HG03457 (cell line): ENCODE measurements at regions not wholly inside any gene's neighbourhood (a gene's known extent, or its start where the extent isn't known, plus 50 kb on each side); places are given as distances from the start of the nearest gene placed in this dataset.
"Not testable (repeated sequence)": the region's sequence is repeated elsewhere in the genome, so short reads cannot be mapped to it uniquely, and the experiment has no call there.

Experiments used
- ATAC-seq: cut with Tn5 transposase; IDR thresholded peaks from one replicate; pipeline ENCODE4 v1.9.1; 2021; ENCODE audit warnings: moderate number of reproducible peaks; ENCODE audit not compliant: unreplicated experiment

DNA sequence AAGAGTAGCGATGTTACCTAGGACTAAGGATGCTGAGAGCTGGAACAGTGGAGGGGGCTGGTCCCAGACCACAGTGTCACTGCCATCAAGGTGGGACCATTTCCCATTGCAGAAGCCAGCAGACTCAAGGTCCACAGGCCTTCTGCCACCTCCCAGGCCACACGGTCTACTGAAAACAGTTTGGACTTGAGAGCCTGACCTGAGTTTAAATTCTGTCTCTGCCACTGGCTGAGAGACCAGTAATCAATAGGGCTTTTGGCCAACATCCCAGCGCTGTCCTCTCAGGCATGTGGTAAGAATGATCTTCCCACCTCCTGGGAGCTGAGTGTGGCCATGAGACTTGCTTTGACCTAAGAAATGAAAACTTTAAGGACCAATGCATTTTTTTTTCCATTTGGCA is 331.4 kb upstream of the CDH5 start:
- ATAC-seq, result no peak

- ATAC-seq, result no peak
Measured at GRCh38 chr16:66032841-66033240, 333.6 kb upstream of the CDH5 start.

GRCh38 chr16:66030036-66030435 is 336.5 kb upstream of the CDH5 start:
- no peak for ATAC-seq

- no peak for ATAC-seq
Measured at GRCh38 chr16:66028510-66029216, 337.8 kb upstream of the CDH5 start.

GRCh38 chr16:66026787-66027330 is 339.6 kb upstream of the CDH5 start:
- no peak for ATAC-seq

GRCh38 chr16:66026211-66026610 is 340.3 kb upstream of the CDH5 start:
- ATAC-seq, result no peak

- no peak for ATAC-seq
Measured at GRCh38 chr16:66025751-66026150, 340.7 kb upstream of the CDH5 start.

GRCh38 chr16:66024567-66024966 is 341.9 kb upstream of the CDH5 start:
- not testable (repeated sequence) for ATAC-seq

DNA sequence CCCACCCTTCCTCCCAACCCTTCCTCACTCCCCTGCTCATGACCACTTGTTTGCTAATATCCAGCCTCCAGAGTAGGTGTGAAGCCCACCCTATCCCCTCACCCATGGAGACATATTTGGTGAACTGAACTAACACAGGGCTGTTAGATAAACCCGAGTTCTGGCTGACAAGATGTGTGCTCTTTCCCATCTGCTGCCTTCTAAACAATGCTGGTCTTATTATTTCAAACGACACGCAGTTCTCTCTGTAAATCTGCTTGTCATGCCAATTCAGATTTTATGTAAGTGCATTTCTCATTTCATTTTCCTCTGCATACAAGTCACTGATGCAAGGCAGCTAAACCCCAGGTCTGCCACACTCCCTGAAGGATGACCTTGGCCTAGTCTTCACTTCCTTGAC is 343.0 kb upstream of the CDH5 start:
- ATAC-seq, result no peak

- no peak for ATAC-seq
Measured at GRCh38 chr16:66020642-66021041, 345.8 kb upstream of the CDH5 start.

DNA sequence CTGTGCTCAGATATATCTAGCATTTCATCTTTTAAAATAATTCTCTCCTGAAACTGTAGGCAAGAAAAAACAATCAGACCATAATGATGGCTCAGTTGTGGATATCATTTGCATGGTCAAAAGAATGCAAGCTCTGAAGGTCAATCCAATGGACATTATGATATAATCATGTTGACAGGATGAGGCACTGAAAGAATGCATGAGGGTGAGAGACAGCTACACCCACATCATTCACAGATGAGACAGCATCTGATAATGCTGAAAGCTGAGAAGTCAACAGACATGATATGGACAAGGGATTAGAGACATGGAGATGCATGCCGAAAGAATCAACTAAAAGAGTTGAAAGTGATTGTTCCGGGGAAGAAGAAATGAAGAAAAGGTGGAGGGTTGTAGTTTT is 346.4 kb upstream of the CDH5 start:
- no peak for ATAC-seq

- not testable (repeated sequence) for ATAC-seq
Measured at GRCh38 chr16:66019502-66019901, 347.0 kb upstream of the CDH5 start.

GRCh38 chr16:66014221-66014620 is 352.3 kb upstream of the CDH5 start:
- no peak for ATAC-seq

DNA sequence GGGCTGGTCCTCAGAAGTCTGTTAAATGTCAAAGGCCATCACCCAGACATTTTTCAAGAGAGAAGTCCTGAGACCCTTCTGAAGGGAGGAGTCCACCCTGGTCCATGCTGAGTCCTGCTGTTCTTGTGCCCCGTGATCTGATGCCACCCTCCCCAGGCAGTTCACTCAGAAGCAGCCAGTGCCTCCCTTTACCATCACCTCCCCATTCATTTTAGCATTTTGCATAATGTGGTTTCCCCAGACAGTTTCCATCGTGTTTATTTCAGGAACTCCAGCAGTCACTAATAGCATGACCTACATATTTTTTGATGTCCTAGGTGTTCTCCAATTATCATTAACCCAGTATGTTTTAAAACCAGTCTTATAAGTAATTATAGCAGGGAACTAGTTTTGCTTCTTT is 353.0 kb upstream of the CDH5 start:
- ATAC-seq, result no peak

DNA sequence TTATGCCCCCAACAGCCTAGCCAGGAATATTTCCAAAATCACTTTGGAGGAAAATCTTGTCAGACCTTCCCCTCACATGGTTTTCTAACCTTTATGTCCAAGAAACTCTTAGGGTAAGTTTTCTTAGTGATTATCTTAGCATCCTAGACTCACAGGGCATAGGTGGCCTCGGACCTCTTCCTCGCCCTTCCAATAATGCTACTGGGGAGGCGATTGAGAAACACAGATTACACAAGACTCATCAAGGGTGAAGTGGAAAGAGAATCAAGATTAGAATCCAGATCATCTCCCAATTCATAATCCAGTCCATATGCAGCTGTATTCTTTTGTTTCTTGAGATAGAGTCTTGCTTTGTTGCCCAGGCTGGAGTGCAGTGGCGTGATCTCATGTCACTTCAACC is 358.4 kb upstream of the CDH5 start:
- ATAC-seq, result no peak

DNA sequence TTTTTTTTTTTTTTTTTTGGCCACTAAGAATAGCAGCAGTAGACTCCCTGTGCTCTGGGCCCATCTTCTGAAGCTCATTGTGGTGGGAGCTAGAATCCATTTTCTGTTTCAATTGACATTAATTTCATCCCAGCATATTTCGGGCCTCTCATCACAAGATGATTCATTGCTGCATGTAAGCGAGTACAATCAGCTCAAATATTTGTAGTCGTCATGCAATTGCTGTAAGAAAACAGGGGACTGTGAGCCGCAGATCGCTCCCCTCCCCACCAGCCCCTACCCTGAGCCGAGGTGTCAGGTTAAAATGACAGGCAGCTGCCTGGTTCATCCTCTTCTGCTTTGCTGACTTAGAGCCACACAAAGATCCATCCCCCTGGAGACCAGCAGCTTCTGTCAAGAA is 358.8 kb upstream of the CDH5 start:
- ATAC-seq, result no peak

- no peak for ATAC-seq
Measured at GRCh38 chr16:66006485-66006884, 360.0 kb upstream of the CDH5 start.

GRCh38 chr16:66004699-66005098 is 361.8 kb upstream of the CDH5 start:
- no peak for ATAC-seq

DNA sequence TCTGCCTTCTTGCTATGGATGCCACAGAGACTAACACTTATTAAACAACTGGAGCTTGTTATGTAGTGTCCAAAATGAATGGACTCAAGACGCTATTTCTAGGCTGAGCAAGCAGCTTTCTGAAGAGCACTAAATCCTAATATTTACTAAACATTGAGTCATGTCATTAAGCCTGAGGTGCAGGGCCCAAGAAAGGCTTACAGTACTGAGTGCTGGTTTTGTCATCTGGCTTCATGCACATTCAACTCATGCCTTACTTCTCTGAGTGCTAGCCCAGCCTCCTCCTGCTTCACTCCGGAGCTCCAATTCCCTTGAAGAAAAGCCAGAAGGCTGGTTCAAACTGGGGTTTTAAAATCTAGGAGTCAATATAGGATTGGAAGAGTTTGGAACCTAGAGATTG is 363.3 kb upstream of the CDH5 start:
- ATAC-seq, result no peak

- ATAC-seq, result no peak
Measured at GRCh38 chr16:66002601-66003000, 363.9 kb upstream of the CDH5 start.

GRCh38 chr16:66001432-66001831 is 365.1 kb upstream of the CDH5 start:
- ATAC-seq, result no peak

DNA sequence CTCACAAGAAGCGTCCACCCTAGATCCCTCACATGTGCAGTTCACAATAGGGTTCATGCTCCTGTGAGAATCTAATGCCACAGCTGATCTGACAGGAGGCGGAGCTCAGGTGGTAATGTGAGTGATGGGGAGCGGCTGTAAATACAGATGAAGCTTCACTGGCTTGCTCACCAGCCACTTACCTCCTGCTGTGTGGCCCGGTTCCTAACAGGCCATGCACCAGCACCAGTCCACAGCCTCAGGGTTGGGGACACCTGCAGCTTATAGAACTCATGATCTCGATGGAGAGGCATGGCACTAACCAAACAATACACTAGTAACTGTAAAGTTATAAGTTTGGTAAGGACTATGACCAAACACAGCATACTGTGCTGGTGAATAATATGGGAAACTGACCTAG is 368.0 kb upstream of the CDH5 start:
- ATAC-seq, result no peak

DNA sequence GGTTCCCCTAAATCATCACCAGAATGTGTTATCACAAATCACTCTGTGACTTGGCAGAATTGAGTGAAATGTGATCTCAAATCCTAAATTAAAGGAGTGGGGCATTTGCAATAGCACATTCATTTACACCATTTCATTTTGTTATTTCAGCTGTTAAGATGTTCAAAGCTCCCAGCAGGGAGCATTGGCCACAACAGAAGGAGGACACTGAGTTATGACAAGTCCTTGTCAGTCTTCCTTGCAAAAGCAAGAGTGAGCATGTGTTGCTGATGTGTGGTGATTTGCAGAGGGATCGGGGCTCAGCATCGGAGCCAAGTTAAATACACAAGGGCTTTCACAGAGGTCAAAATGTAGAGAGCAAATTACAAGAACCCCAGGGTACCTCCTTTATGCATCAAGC is 372.2 kb upstream of the CDH5 start:
- ATAC-seq, result no peak
